GM19025 (cell line): ENCODE measurements at regions not wholly inside any gene's neighbourhood (a gene's known extent, or its start where the extent isn't known, plus 50 kb on each side); places are given as distances from the start of the nearest gene placed in this dataset.

Experiments
- ATAC-seq: cut with Tn5 transposase; IDR thresholded peaks from one replicate; pipeline ENCODE4 v1.9.1; 2021; ENCODE audit warnings: mild to moderate bottlenecking, low read depth, moderate library complexity; ENCODE audit not compliant: unreplicated experiment

- ATAC-seq = no peak
These were observed 1088.1 kb downstream of the NR2F1-AS1 start for GRCh38 chr5:92492908-92493307.

GRCh38 chr5:92484484-92484883, 1096.5 kb downstream of the NR2F1-AS1 start:
- ATAC-seq = no peak

- ATAC-seq = no peak
These were observed 1090.0 kb upstream of the ARRDC3 start for GRCh38 chr5:92472981-92473566.

GRCh38 chr5:92471861-92472260, 1088.7 kb upstream of the ARRDC3 start:
- ATAC-seq = no peak

GRCh38 chr5:92470770-92471169, 1087.7 kb upstream of the ARRDC3 start:
- no peak for ATAC-seq

- no peak for ATAC-seq
These were observed 1085.2 kb upstream of the ARRDC3 start for GRCh38 chr5:92468295-92468694.

GRCh38 chr5:92467695-92468094, 1084.6 kb upstream of the ARRDC3 start:
- ATAC-seq = no peak

- no peak for ATAC-seq
These were observed 1077.4 kb upstream of the ARRDC3 start for GRCh38 chr5:92460505-92460904.

GRCh38 chr5:92459654-92460053, 1076.5 kb upstream of the ARRDC3 start:
- ATAC-seq = no peak

- ATAC-seq = peak; percentile 93
These were observed 1071.9 kb upstream of the ARRDC3 start for GRCh38 chr5:92455011-92455410.

- no peak for ATAC-seq
These were observed 1061.8 kb upstream of the ARRDC3 start for GRCh38 chr5:92444888-92445287.

GRCh38 chr5:92435781-92436180, 1052.7 kb upstream of the ARRDC3 start:
- no peak for ATAC-seq

- no peak for ATAC-seq
These were observed 1046.5 kb upstream of the ARRDC3 start for GRCh38 chr5:92429646-92430045.

- ATAC-seq = no peak
These were observed 1045.3 kb upstream of the ARRDC3 start for GRCh38 chr5:92428415-92428814.

GRCh38 chr5:92424785-92425426, 1041.8 kb upstream of the ARRDC3 start:
- ATAC-seq = no peak

- ATAC-seq = no peak
These were observed 1038.8 kb upstream of the ARRDC3 start for GRCh38 chr5:92421942-92422341.

- ATAC-seq = no peak
These were observed 1038.1 kb upstream of the ARRDC3 start for GRCh38 chr5:92421196-92421595.

GRCh38 chr5:92419261-92419660, 1036.1 kb upstream of the ARRDC3 start:
- no peak for ATAC-seq

GRCh38 chr5:92418341-92418740, 1035.2 kb upstream of the ARRDC3 start:
- no peak for ATAC-seq

- ATAC-seq = no peak
These were observed 1026.0 kb upstream of the ARRDC3 start for GRCh38 chr5:92409134-92409533.

- no peak for ATAC-seq
These were observed 1020.0 kb upstream of the ARRDC3 start for GRCh38 chr5:92402956-92403702.

- ATAC-seq = no peak
These were observed 1018.9 kb upstream of the ARRDC3 start for GRCh38 chr5:92402045-92402444.
